ENCODE measurements at regions not wholly inside any gene's neighbourhood (a gene's known extent, or its start where the extent isn't known, plus 50 kb on each side); places are given as distances from the start of the nearest gene placed in this dataset.

GRCh38 chr12:132406493-132407450, 77.4 kb upstream of the GALNT9 start:
- no TSS peak for BruUV-seq (replicated peaks)
- H3K9me3 ChIP-seq (ENCODE audit: low read depth, low read length, poor library complexity, severe bottlenecking), result no peaks in the 10 kb centered on the region
- DNase-seq (ENCODE audit: low spot score), result no peak
- ChIA-PET CTCF (interaction anchor here (0.5 kb wide), 1 partner anchor 156 kb away, joined by 4 read pairs; no protein-coding TSS in a partner anchor), POLR2A (ENCODE audit: low non-redundant PET) (no interaction called here)
- no peak overlapping the region for H3K27ac ChIP-seq (ENCODE audit: low read depth, low read length, poor library complexity, severe bottlenecking)
- no peak for TF ChIP-seq CTCF (conservative IDR thresholded peaks at IDR 0.05; ENCODE audit: low read depth, low read length)
- no peak for TF ChIP-seq EZH2 (IDR thresholded peaks at IDR 0.05; ENCODE audit: borderline replicate concordance, low read depth, low read length, poor library complexity, severe bottlenecking)
- H3K36me3 ChIP-seq (ENCODE audit: insufficient read depth, low read length, poor library complexity, severe bottlenecking), result no peaks in the 10 kb centered on the region
- intact Hi-C loops (cut with micrococcal nuclease; ENCODE audit: unreplicated experiment), result no loop called here
- no peak overlapping the region for H3K4me3 ChIP-seq (ENCODE audit: low read depth, low read length, poor library complexity, severe bottlenecking)
- H3K4me1 ChIP-seq (ENCODE audit: insufficient read depth, low read length, poor library complexity, severe bottlenecking), result peaks cover 10% of the 10 kb centered on the region
- H3K27me3 ChIP-seq (replicated peaks; ENCODE audit: insufficient read depth, low read depth, low read length, poor library complexity), result no peaks in the 10 kb centered on the region

GRCh38 chr12:132405742-132406251, 76.4 kb upstream of the GALNT9 start:
- no peak for DNase-seq (ENCODE audit: low spot score)
- TF ChIP-seq CTCF (conservative IDR thresholded peaks at IDR 0.05; ENCODE audit: low read depth, low read length) (no peak), EZH2 (IDR thresholded peaks at IDR 0.05; ENCODE audit: borderline replicate concordance, low read depth, low read length, poor library complexity, severe bottlenecking) (no peak)
- BruUV-seq (replicated peaks), result no TSS peak
- no peak overlapping the region for H3K27ac ChIP-seq (ENCODE audit: low read depth, low read length, poor library complexity, severe bottlenecking)
- POLR2A ChIA-PET (ENCODE audit: low non-redundant PET), result no interaction called here
- peaks cover 12% of the 10 kb centered on the region for H3K4me1 ChIP-seq (ENCODE audit: insufficient read depth, low read length, poor library complexity, severe bottlenecking)
- H3K27me3 ChIP-seq (replicated peaks; ENCODE audit: insufficient read depth, low read depth, low read length, poor library complexity), result no peaks in the 10 kb centered on the region
- intact Hi-C loops (cut with micrococcal nuclease; ENCODE audit: unreplicated experiment), result no loop called here
- no peak overlapping the region for H3K4me3 ChIP-seq (ENCODE audit: low read depth, low read length, poor library complexity, severe bottlenecking)
- H3K9me3 ChIP-seq (ENCODE audit: low read depth, low read length, poor library complexity, severe bottlenecking), result no peaks in the 10 kb centered on the region
- H3K36me3 ChIP-seq (ENCODE audit: insufficient read depth, low read length, poor library complexity, severe bottlenecking), result no peaks in the 10 kb centered on the region
- CTCF ChIA-PET, result no interaction called here

GRCh38 chr12:132404951-132405741, 75.8 kb upstream of the GALNT9 start:
- Histone ChIP-seq H3K9me3 (ENCODE audit: low read depth, low read length, poor library complexity, severe bottlenecking) (no peaks in the 10 kb centered on the region), H3K4me1 (ENCODE audit: insufficient read depth, low read length, poor library complexity, severe bottlenecking) (peaks cover 19% of the 10 kb centered on the region), H3K36me3 (ENCODE audit: insufficient read depth, low read length, poor library complexity, severe bottlenecking) (no peaks in the 10 kb centered on the region), H3K27me3 (replicated peaks; ENCODE audit: insufficient read depth, low read depth, low read length, poor library complexity) (no peaks in the 10 kb centered on the region), H3K4me3 (ENCODE audit: low read depth, low read length, poor library complexity, severe bottlenecking) (no peak overlapping the region), H3K27ac (ENCODE audit: low read depth, low read length, poor library complexity, severe bottlenecking) (no peak overlapping the region)
- intact Hi-C loops (cut with micrococcal nuclease; ENCODE audit: unreplicated experiment), result no loop called here
- POLR2A ChIA-PET (ENCODE audit: low non-redundant PET), result no interaction called here
- CTCF ChIA-PET, result no interaction called here
- no peak for TF ChIP-seq EZH2 (IDR thresholded peaks at IDR 0.05; ENCODE audit: borderline replicate concordance, low read depth, low read length, poor library complexity, severe bottlenecking)
- no peak for TF ChIP-seq CTCF (conservative IDR thresholded peaks at IDR 0.05; ENCODE audit: low read depth, low read length)
- DNase-seq (ENCODE audit: low spot score), result no peak
- BruUV-seq (replicated peaks), result no TSS peak
